Testis (tissue), 2 donors: ENCODE measurements at regions not wholly inside any gene's neighbourhood (a gene's known extent, or its start where the extent isn't known, plus 50 kb on each side); places are given as distances from the start of the nearest gene placed in this dataset.

ENCODE experiments used
- POLR2A ChIP-seq: fragments of 450-650 bp; IDR thresholded peaks from one replicate; pipeline ENCODE4 v1.6.1; 2017; ENCODE audit warnings: antibody characterized with exemption, mild to moderate bottlenecking, moderate library complexity
- TF ChIP-seq, protein P1 (sequence below), 3 experiments: fragments of 450-650 bp in 2 of 3; fragments of 200-600 bp in 1 of 3; sonication (generic) in 1 of 3; IDR thresholded peaks; one replicate each; pipeline ENCODE4 v1.5.1; 2016 to 2019; ENCODE audit warnings: antibody characterized with exemption in 3 of 3, mild to moderate bottlenecking in 2 of 3, moderate library complexity in 1 of 3

DNA sequence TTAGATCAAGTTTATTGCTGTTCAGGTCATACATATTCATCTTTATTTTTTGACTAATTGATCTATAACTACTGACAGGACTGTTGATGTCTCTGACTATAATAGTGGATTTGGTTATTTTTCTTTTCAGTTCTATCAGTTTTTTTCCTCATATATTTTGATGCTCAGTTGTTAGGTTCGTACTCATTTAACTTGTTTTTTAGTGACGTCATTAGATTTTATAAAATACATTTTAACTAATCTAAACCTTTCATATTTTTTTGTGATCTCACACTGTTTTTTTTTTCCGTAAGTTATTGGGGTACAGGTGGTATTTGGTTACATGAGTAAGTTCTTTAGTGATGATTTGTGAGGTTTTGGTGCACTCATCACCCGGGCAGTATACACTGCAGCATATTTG lies 841.2 kb upstream of the FBXO33 start:
- TF ChIP-seq, protein P1, sequence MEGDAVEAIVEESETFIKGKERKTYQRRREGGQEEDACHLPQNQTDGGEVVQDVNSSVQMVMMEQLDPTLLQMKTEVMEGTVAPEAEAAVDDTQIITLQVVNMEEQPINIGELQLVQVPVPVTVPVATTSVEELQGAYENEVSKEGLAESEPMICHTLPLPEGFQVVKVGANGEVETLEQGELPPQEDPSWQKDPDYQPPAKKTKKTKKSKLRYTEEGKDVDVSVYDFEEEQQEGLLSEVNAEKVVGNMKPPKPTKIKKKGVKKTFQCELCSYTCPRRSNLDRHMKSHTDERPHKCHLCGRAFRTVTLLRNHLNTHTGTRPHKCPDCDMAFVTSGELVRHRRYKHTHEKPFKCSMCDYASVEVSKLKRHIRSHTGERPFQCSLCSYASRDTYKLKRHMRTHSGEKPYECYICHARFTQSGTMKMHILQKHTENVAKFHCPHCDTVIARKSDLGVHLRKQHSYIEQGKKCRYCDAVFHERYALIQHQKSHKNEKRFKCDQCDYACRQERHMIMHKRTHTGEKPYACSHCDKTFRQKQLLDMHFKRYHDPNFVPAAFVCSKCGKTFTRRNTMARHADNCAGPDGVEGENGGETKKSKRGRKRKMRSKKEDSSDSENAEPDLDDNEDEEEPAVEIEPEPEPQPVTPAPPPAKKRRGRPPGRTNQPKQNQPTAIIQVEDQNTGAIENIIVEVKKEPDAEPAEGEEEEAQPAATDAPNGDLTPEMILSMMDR (IDR thresholded peaks at IDR 0.05), result no peak
- TF ChIP-seq POLR2A, result no peak
